PC-3 (cell line): ENCODE measurements at regions not wholly inside any gene's neighbourhood (a gene's known extent, or its start where the extent isn't known, plus 50 kb on each side); places are given as distances from the start of the nearest gene placed in this dataset.
A peak's percentile ranks its signal among the peaks of the same experiment; 100 is the strongest.

Experiments used
- ATAC-seq: fragments of 200-7000 bp; cut with Tn5 transposase; 2 replicates; pipeline ENCODE4 v1.9.1; 2020; ENCODE audit warnings: mild to moderate bottlenecking, moderate library complexity
- BruUV-seq: library from RNA; stranded (reverse); fragments of 400-500 nt; replicated peaks from 2 replicates; lab custom pipeline; 2021; lab: Mats Ljungman, UMichigan
- CTCF ChIA-PET: fragments of 300-600 bp; sonication (Branson Sonifier 250); formaldehyde crosslinking; loops from one replicate; lab custom pipeline; 2022; ENCODE audit warnings: antibody characterized with exemption; lab: Charles Lee
- POLR2A ChIA-PET: fragments of 300-600 bp; sonication (Branson Sonifier 250); formaldehyde crosslinking; loops from one replicate; lab custom pipeline; 2022; ENCODE audit warnings: antibody characterized with exemption; ENCODE audit not compliant: unreplicated experiment; lab: Charles Lee
- DNase-seq: peaks from one replicate; pipeline ENCODE4 v3.0.0-alpha.2; 2015
- H2AFZ ChIP-seq: fragments of 300-600 bp; sonication (generic); 2 replicates; pipeline ENCODE4 v1.6.0; 2016; ENCODE audit warnings: antibody characterized with exemption, low read length
- H3F3A ChIP-seq: fragments of 300-600 bp; sonication (generic); one replicate; pipeline ENCODE4 v1.6.0; 2017; ENCODE audit warnings: antibody characterized with exemption, low read length, control low read depth, mild to moderate bottlenecking; ENCODE audit not compliant: unreplicated experiment
- H3K27ac ChIP-seq: fragments of 300-600 bp; sonication (generic); 2 replicates; pipeline ENCODE4 v1.5.1; 2016; ENCODE audit warnings: mild to moderate bottlenecking, low read length
- H3K27me3 ChIP-seq: fragments of 300-600 bp; sonication (generic); 2 replicates; pipeline ENCODE4 v1.6.1; 2016; ENCODE audit warnings: low read length, mixed read lengths
- H3K36me3 ChIP-seq: fragments of 300-600 bp; sonication (generic); 2 replicates; pipeline ENCODE4 v1.6.1; 2016; ENCODE audit warnings: low read depth, mixed run types, low read length, mixed read lengths
- H3K4me1 ChIP-seq: fragments of 300-600 bp; sonication (generic); 2 replicates; pipeline ENCODE4 v1.5.1; 2016; ENCODE audit warnings: low read length; ENCODE audit not compliant: insufficient read depth
- H3K4me2 ChIP-seq: fragments of 300-600 bp; sonication (generic); 2 replicates; pipeline ENCODE4 v1.6.0; 2016; ENCODE audit warnings: low read length
- H3K4me3 ChIP-seq: fragments of 300-600 bp; sonication (generic); 2 replicates; pipeline ENCODE4 v1.5.1; 2016; ENCODE audit warnings: mild to moderate bottlenecking, low read length, mixed read lengths
- H3K79me2 ChIP-seq: fragments of 300-600 bp; sonication (generic); 2 replicates; pipeline ENCODE4 v1.6.1; 2017; ENCODE audit warnings: low read length, mixed read lengths
- H3K9ac ChIP-seq: fragments of 300-600 bp; sonication (generic); 2 replicates; pipeline ENCODE4 v1.6.0; 2016; ENCODE audit warnings: mild to moderate bottlenecking, low read length
- H3K9me2 ChIP-seq: fragments of 300-600 bp; sonication (generic); replicated peaks from 2 replicates; pipeline ENCODE4 v1.6.1; 2016; ENCODE audit warnings: mixed run types, low read length, mixed read lengths
- H3K9me3 ChIP-seq: fragments of 300-600 bp; sonication (generic); 2 replicates; pipeline ENCODE4 v1.6.1; 2016; ENCODE audit warnings: low read length, mixed read lengths
- H4K20me1 ChIP-seq: fragments of 300-600 bp; sonication (generic); 2 replicates; pipeline ENCODE4 v1.6.1; 2016; ENCODE audit warnings: low read length, mixed read lengths
- EZH2 ChIP-seq: fragments of 300-600 bp; sonication (generic); IDR thresholded peaks from one replicate; pipeline ENCODE4 v1.6.1; 2017; ENCODE audit warnings: antibody characterized with exemption, mild to moderate bottlenecking, low read length; ENCODE audit not compliant: unreplicated experiment
- EZH2phosphoT487 ChIP-seq: fragments of 300-600 bp; sonication (generic); IDR thresholded peaks from 2 replicates; pipeline ENCODE4 v1.6.1; 2018; ENCODE audit warnings: mild to moderate bottlenecking, antibody characterized with exemption, low read length, borderline replicate concordance
- intact Hi-C: fragments of 100-400 bp; cut with micrococcal nuclease; formaldehyde crosslinking; loops from 2 replicates; pipeline ENCODE4 v1.9.0; 2023
- TF ChIP-seq, protein P1 (sequence below): fragments of 300-600 bp; sonication (generic); conservative IDR thresholded peaks from 2 replicates; pipeline ENCODE4 v1.5.1; 2017; ENCODE audit warnings: antibody characterized with exemption, low read depth, mild to moderate bottlenecking, low read length

GRCh38 chr14:61866932-61867920, 105.0 kb downstream of the SNAPC1 start:
- Histone ChIP-seq H3K4me1 (peaks cover 16% of the 10 kb centered on the region), H3K27me3 (no peaks in the 10 kb centered on the region), H3F3A (peaks cover 11% of the 10 kb centered on the region), H3K79me2 (no peaks in the 10 kb centered on the region), H3K9me3 (peaks cover 10% of the 10 kb centered on the region), H3K4me2 (peak overlapping the region; percentile 48), H3K27ac (peak overlapping the region; percentile 55), H3K9ac (peak overlapping the region; percentile 32), H4K20me1 (no peaks in the 10 kb centered on the region), H3K36me3 (0 out of 2 replicates have a peak, but pooled peaks cover 6% of the 10 kb centered on the region), H3K4me3 (no peak overlapping the region), H3K9me2 (no peaks in the 10 kb centered on the region), H2AFZ (no peak overlapping the region)
- intact Hi-C loops = loop anchor here (2.0 kb wide), 1 partner anchor 18 kb away; no protein-coding TSS in a partner anchor
- DNase-seq = peak; percentile 90
- peak; percentile 96 for ATAC-seq
- ChIA-PET POLR2A (interaction anchor here (0.8 kb wide), 1 partner anchor 63 kb away, joined by 11 read pairs; no protein-coding TSS in a partner anchor), CTCF (no interaction called here)
- TF ChIP-seq, protein P1, sequence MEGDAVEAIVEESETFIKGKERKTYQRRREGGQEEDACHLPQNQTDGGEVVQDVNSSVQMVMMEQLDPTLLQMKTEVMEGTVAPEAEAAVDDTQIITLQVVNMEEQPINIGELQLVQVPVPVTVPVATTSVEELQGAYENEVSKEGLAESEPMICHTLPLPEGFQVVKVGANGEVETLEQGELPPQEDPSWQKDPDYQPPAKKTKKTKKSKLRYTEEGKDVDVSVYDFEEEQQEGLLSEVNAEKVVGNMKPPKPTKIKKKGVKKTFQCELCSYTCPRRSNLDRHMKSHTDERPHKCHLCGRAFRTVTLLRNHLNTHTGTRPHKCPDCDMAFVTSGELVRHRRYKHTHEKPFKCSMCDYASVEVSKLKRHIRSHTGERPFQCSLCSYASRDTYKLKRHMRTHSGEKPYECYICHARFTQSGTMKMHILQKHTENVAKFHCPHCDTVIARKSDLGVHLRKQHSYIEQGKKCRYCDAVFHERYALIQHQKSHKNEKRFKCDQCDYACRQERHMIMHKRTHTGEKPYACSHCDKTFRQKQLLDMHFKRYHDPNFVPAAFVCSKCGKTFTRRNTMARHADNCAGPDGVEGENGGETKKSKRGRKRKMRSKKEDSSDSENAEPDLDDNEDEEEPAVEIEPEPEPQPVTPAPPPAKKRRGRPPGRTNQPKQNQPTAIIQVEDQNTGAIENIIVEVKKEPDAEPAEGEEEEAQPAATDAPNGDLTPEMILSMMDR = no peak
- no peak for TF ChIP-seq EZH2
- TF ChIP-seq EZH2phosphoT487 = no peak
- no TSS peak for BruUV-seq

DNA sequence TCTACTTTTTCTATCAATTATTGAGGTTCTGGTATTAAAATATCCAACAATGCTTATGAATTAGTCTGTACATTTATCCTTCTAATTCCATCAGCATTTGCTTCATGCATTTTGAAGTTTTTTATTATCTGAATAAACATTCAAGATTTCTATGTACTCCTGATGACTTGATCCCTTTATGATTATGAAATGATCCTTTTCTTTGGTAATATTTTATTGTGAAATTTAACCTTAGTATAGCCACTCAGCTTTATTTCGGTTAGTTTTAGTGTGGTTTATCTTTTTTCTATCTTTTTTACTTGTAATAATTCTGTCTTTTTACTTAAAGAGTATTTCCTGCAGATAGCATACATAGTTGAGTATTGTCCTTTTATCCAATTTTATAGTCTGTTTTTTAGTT, 106.6 kb downstream of the SNAPC1 start:
- Histone ChIP-seq H3K9me2 (no peaks in the 10 kb centered on the region), H3K27ac (no peak overlapping the region), H3K79me2 (no peaks in the 10 kb centered on the region), H4K20me1 (no peaks in the 10 kb centered on the region), H3F3A (peaks cover 11% of the 10 kb centered on the region), H3K4me2 (no peak overlapping the region), H3K4me3 (no peak overlapping the region), H2AFZ (no peak overlapping the region), H3K4me1 (peaks cover 16% of the 10 kb centered on the region), H3K27me3 (no peaks in the 10 kb centered on the region), H3K36me3 (0 out of 2 replicates have a peak, but pooled peaks cover 6% of the 10 kb centered on the region), H3K9me3 (peaks cover 10% of the 10 kb centered on the region), H3K9ac (no peak overlapping the region)
- ChIA-PET POLR2A (no interaction called here), CTCF (no interaction called here)
- intact Hi-C loops = no loop called here
- no peak for ATAC-seq
- BruUV-seq = no TSS peak
- DNase-seq = no peak
- TF ChIP-seq, protein P1 = no peak
- TF ChIP-seq EZH2 (no peak), EZH2phosphoT487 (no peak)

DNA sequence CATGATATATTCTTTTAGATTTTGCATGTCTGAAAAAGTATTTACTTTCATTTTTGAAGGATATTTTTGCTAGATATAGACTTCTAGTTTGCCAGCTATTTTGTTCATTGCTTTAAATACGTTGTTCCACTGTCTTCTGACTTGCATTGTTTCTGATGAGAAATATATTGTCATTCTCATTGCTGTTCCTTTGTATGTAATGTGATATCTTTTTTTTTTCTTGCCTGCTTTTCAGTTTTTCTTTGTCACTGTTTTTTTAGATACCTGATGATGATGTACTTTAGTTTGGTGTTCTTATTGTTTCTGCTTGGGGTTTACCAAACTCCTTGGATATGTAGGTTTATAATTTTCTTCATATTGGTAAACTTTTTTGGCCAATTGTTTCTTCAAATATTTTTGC, 107.9 kb downstream of the SNAPC1 start:
- Histone ChIP-seq H3K9me2 (no peaks in the 10 kb centered on the region), H4K20me1 (no peaks in the 10 kb centered on the region), H3K9ac (no peak overlapping the region), H3K4me1 (peaks cover 16% of the 10 kb centered on the region), H3K27me3 (no peaks in the 10 kb centered on the region), H3F3A (peaks cover 11% of the 10 kb centered on the region), H3K27ac (no peak overlapping the region), H3K79me2 (no peaks in the 10 kb centered on the region), H3K4me3 (no peak overlapping the region), H3K9me3 (peaks cover 10% of the 10 kb centered on the region), H2AFZ (no peak overlapping the region), H3K36me3 (0 out of 2 replicates have a peak, but pooled peaks cover 6% of the 10 kb centered on the region), H3K4me2 (no peak overlapping the region)
- ATAC-seq (no peak), DNase-seq (no peak)
- no peak for TF ChIP-seq EZH2phosphoT487
- no peak for TF ChIP-seq EZH2
- TF ChIP-seq, protein P1 = no peak
- intact Hi-C loops = no loop called here
- POLR2A ChIA-PET = no interaction called here
- BruUV-seq = no TSS peak
- CTCF ChIA-PET = no interaction called here
